Lower leg skin (tissue), 4 donors: ENCODE measurements at regions not wholly inside any gene's neighbourhood (a gene's known extent, or its start where the extent isn't known, plus 50 kb on each side); places are given as distances from the start of the nearest gene placed in this dataset.

ENCODE experiments used
- DNase-seq, 2 donors: peaks; one replicate each; pipeline ENCODE4 v3.0.0-alpha.2; 2019; ENCODE audit warnings: low spot score in 2 of 2
- H3K4me3 ChIP-seq: fragments of 200-600 bp; sonication (generic); 2 replicates; pipeline ENCODE4 v1.5.1; 2017; ENCODE audit warnings: mild to moderate bottlenecking, low read depth; ENCODE audit not compliant: poor library complexity, severe bottlenecking
- POLR2A ChIP-seq, 2 donors: fragments of 450-650 bp; IDR thresholded peaks; one replicate each; pipeline ENCODE4 v1.6.1; 2016 to 2017; ENCODE audit warnings: antibody characterized with exemption in 2 of 2, mild to moderate bottlenecking in 1 of 2, moderate library complexity in 1 of 2
- WGBS, 2 donors: methylation state at CpG; one replicate each; pipeline ENCODE4 v1.1.5; 2018; 5-methylcytosine and 5-hydroxymethylcytosine counted together
- intact Hi-C: fragments of 100-400 bp; cut with DNase I; formaldehyde crosslinking; loops from one replicate; pipeline ENCODE4 v1.15.0; 2023; ENCODE audit warnings: low total_unique reads
- TF ChIP-seq, protein P1 (sequence below), 3 donors: fragments of 450-650 bp; IDR thresholded peaks; one replicate each; pipeline ENCODE4 v1.5.1; 2016; ENCODE audit warnings: antibody characterized with exemption in 3 of 3, mild to moderate bottlenecking in 3 of 3, moderate library complexity in 2 of 3

DNA sequence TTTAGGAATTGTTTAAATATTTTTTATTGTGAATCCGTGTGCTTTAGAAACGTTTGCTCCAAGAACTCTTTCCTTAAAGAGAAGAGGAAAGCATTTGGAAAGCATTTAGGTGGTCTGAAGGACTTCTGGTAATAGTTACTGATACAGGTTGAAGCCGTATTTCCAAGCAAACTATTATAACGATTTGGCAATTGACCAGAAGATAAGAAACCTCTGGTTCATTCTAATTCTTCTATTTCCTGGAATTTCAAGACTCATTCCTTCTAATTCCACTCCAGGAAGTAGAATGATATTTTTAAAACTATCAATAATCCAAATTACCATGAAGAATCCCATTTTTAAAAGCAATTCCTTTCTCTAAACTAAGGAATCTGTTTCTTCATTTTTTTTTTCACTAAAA, 158.9 kb upstream of the AGR3 start:
- WGBS, 2 donors = 68 to 69% methylated on average over 4 of the region's 4 CpGs
- no peak for DNase-seq
- no peak overlapping the region for H3K4me3 ChIP-seq
- intact Hi-C loops = no loop called here
- TF ChIP-seq, protein P1, sequence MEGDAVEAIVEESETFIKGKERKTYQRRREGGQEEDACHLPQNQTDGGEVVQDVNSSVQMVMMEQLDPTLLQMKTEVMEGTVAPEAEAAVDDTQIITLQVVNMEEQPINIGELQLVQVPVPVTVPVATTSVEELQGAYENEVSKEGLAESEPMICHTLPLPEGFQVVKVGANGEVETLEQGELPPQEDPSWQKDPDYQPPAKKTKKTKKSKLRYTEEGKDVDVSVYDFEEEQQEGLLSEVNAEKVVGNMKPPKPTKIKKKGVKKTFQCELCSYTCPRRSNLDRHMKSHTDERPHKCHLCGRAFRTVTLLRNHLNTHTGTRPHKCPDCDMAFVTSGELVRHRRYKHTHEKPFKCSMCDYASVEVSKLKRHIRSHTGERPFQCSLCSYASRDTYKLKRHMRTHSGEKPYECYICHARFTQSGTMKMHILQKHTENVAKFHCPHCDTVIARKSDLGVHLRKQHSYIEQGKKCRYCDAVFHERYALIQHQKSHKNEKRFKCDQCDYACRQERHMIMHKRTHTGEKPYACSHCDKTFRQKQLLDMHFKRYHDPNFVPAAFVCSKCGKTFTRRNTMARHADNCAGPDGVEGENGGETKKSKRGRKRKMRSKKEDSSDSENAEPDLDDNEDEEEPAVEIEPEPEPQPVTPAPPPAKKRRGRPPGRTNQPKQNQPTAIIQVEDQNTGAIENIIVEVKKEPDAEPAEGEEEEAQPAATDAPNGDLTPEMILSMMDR (IDR thresholded peaks at IDR 0.05) = no peak
- TF ChIP-seq POLR2A (IDR thresholded peaks at IDR 0.05) = no peak

DNA sequence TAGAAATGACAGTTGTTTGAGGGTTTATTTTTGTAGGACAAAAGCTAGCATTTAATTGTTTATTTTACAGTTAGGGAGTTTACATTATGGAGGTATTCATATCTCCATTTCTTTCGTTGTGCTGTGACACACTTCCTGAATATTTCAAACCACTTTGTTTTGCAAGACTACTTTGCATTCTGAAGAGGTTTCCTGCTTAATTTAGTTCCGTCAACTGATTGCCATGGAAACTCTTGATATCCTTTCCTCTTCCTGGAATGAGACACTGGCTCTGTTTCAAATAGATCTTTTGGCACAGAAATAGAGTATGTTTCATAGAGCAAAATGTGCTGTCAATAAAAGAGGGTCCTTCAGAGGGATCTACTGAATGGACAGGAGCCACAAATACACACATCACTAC, 159.5 kb upstream of the AGR3 start:
- intact Hi-C loops = no loop called here
- DNase-seq = no peak
- no peak overlapping the region for H3K4me3 ChIP-seq
- TF ChIP-seq, protein P1 (IDR thresholded peaks at IDR 0.05) = no peak
- TF ChIP-seq POLR2A (IDR thresholded peaks at IDR 0.05) = no peak
- 4 to 6% methylated on average over 2 of the region's 2 CpGs for WGBS, 2 donors

DNA sequence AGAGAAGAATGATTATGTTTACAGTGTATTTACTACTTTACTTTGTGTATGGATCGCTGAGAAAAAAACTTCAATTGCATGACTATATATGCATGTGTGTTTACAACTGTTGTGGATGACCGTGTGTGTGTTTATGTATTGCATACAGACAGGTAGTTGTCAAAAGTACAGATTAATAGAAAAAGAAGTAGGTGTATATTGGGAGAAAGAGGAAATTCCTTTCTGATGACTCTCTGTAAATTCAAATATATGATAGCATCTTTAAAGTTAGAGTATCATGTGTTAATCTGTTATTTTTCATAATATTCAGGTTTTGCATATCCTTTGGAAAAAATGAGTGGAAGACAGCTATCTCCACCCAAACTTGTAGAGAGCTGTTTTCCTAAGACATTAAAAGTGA, 160.4 kb upstream of the AGR3 start:
- TF ChIP-seq POLR2A (IDR thresholded peaks at IDR 0.05) = no peak
- TF ChIP-seq, protein P1 (IDR thresholded peaks at IDR 0.05) = no peak
- 63 to 75% methylated on average over 2 of the region's 2 CpGs for WGBS, 2 donors
- intact Hi-C loops = no loop called here
- no peak for DNase-seq
- no peak overlapping the region for H3K4me3 ChIP-seq

DNA sequence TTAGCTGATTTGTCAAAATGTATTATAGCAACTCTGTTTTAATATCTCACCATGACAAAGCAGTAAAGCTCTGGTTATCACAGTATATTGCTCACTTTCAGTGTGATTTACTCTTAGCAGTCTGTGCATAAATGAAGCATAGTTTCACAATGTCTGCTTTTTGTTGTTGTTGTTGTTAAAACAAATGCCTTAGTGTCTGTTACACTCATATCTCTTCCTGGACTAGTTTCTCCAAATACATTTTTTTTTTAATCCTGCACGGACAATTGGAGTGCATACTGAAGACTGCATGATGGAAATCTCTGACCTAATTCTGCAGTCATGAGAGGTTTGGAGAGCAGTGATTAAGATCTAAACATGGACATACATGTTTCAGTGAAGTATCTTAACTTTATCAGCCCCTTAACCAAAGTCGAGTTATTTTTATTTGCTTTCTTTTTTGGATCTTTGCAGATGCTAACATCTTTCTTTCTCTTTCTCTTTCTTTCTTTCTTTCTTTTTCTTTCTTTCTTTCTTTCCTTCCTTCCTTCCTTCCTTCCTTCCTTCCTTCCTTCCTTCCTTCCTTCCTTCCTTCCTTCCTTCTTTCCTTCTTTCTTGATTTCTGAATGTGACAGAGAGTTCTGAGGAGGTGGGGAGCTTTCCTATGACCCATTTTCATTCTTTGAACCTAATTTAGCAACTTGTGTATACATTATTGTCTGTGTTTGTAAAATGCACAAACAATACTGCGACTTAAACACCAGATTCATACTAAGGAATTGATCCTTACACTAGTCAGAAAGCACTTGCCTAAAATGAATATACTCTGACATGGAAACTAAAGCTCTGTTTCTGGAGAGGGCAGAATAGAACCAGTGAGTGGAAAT, 161.5 kb upstream of the AGR3 start:
- TF ChIP-seq, protein P1 (IDR thresholded peaks at IDR 0.05) = no peak
- TF ChIP-seq POLR2A (IDR thresholded peaks at IDR 0.05) = no peak
- intact Hi-C loops = no loop called here
- 41% methylated on average over 3 of the region's 3 CpGs for WGBS, 2 donors
- no peak overlapping the region for H3K4me3 ChIP-seq
- no peak for DNase-seq

DNA sequence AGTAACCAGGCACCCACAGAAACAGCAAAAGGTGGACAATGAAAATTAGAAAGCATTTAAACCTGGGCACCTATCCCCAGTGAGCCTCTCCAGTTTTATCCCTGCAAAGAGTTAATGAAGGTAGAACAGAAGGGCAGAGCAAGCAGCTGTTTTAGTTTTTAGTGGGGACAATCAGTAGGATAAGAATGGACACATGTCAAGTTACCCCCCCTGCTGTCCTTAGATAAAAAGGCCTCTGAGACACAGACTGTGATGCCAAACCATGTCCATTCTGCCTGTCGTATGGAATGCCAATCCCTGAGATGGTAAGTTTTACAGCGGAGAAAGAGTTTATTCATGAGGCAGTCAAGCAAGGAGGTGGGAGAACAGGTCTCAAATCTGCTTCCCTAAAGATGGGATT, 162.6 kb upstream of the AGR3 start:
- DNase-seq = no peak
- H3K4me3 ChIP-seq = no peak overlapping the region
- 96 to 98% methylated on average over 2 of the region's 2 CpGs for WGBS, 2 donors
- TF ChIP-seq POLR2A (IDR thresholded peaks at IDR 0.05) = no peak
- TF ChIP-seq, protein P1 (IDR thresholded peaks at IDR 0.05) = no peak
- intact Hi-C loops = no loop called here

DNA sequence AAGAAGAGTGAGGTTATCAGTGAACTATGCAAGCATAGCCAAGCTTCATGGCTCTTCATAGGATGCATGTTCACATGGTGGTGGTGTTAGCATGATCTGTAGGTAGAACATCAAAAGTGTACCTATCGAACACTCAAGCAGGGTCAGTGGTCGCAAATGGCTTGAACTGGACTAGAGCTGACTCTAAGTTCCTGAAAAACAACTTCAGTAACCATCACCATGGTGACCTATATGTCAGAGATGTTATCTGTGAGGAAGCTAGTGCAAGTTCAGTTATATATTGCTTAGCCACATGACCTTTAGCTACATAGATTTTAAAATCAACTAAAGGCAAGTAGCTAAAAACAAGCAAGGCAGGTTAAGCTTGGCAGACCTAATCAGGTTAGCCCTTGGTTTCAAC, 163.1 kb upstream of the AGR3 start:
- no peak for DNase-seq
- TF ChIP-seq POLR2A (IDR thresholded peaks at IDR 0.05) = no peak
- TF ChIP-seq, protein P1 (IDR thresholded peaks at IDR 0.05) = no peak
- 89 to 91% methylated on average over 2 of the region's 2 CpGs for WGBS, 2 donors
- no peak overlapping the region for H3K4me3 ChIP-seq
- intact Hi-C loops = no loop called here
